MCF 10A (cell line): ENCODE measurements at regions not wholly inside any gene's neighbourhood (a gene's known extent, or its start where the extent isn't known, plus 50 kb on each side); places are given as distances from the start of the nearest gene placed in this dataset.

Experiments
- BruUV-seq: library from RNA; stranded (reverse); fragments of 400-500 nt; replicated peaks from 2 replicates; lab custom pipeline; 2021; lab: Mats Ljungman, UMichigan
- CTCF ChIA-PET: fragments of 300-600 bp; sonication (Branson Sonifier 250); formaldehyde crosslinking; extraction: SDS; loops from one replicate; lab custom pipeline; 2021; ENCODE audit warnings: antibody characterized with exemption, inconsistent platforms; lab: Yijun Ruan, JAX
- POLR2A ChIA-PET: fragments of 300-600, 350-650 bp; sonication (Branson Sonifier 250); formaldehyde crosslinking; extraction: SDS; loops from one replicate; lab custom pipeline; 2020; ENCODE audit warnings: antibody characterized with exemption, inconsistent platforms; lab: Yijun Ruan, JAX
- DNase-seq: peaks from one replicate; pipeline ENCODE4 v3.0.0-alpha.2; 2018; ENCODE audit not compliant: unreplicated experiment
- H3K27ac Mint-ChIP-seq: one replicate; pipeline ENCODE4 v1.8.0; 2022; ENCODE audit warnings: mild to moderate bottlenecking, low read depth, mixed read lengths; ENCODE audit not compliant: unreplicated experiment
- H3K27me3 Mint-ChIP-seq: one replicate; pipeline ENCODE4 v1.8.0; 2022; ENCODE audit warnings: mixed read lengths; ENCODE audit not compliant: insufficient read depth, unreplicated experiment
- H3K36me3 Mint-ChIP-seq: one replicate; pipeline ENCODE4 v1.8.0; 2022; ENCODE audit warnings: mild to moderate bottlenecking, moderate library complexity, mixed read lengths; ENCODE audit not compliant: insufficient read depth, unreplicated experiment
- H3K4me1 Mint-ChIP-seq: one replicate; pipeline ENCODE4 v1.8.0; 2022; ENCODE audit warnings: mixed read lengths; ENCODE audit not compliant: insufficient read depth, unreplicated experiment
- H3K4me3 Mint-ChIP-seq: one replicate; pipeline ENCODE4 v1.8.0; 2022; ENCODE audit warnings: mild to moderate bottlenecking, moderate library complexity, mixed read lengths; ENCODE audit not compliant: unreplicated experiment
- H3K9me3 Mint-ChIP-seq: one replicate; pipeline ENCODE4 v1.8.0; 2022; ENCODE audit warnings: mixed read lengths; ENCODE audit not compliant: unreplicated experiment
- intact Hi-C: fragments of 100-400 bp; cut with micrococcal nuclease; formaldehyde crosslinking; loops from 2 replicates; pipeline ENCODE4 v1.14.1; 2022
- TF ChIP-seq, protein P1 (sequence below): fragments of 200-600 bp; IDR thresholded peaks from one replicate; pipeline ENCODE4 v1.8.0; 2022; ENCODE audit warnings: antibody characterized with exemption, mild to moderate bottlenecking; ENCODE audit not compliant: unreplicated experiment

DNA sequence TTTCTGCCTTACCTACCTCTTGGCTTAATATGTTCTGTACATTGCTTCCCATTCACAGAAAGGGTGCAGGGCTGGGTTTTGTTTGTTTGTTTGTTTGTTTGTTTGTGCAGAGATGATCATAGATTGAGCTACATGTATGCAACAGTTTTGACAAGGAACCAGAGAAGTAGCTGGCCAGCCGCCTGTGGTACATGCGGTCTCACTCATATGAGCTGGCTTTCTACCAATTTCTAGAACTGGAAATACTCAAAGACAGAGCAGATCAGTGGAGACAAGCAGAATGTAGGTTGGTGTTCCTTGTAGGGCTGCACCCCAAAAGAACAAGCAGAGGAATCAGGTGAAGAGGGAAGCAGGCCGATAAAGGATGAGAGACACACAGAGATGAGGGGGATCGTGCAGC, 502.7 kb downstream of the SOX2 start:
- POLR2A ChIA-PET, result interaction anchor here (1.6 kb wide), 1 partner anchor 186 kb away, joined by 3 read pairs; no protein-coding TSS in a partner anchor
- CTCF ChIA-PET, result interaction anchor here (0.7 kb wide), 1 partner anchor 585 kb away, joined by 4 read pairs; no protein-coding TSS in a partner anchor
- H3K36me3 Mint-ChIP-seq, result no peaks in the 10 kb centered on the region
- H3K4me1 Mint-ChIP-seq, result peaks cover 14% of the 10 kb centered on the region
- BruUV-seq, result no TSS peak
- H3K27me3 Mint-ChIP-seq, result no peaks in the 10 kb centered on the region
- H3K27ac Mint-ChIP-seq, result no peak overlapping the region
- no peak overlapping the region for H3K4me3 Mint-ChIP-seq
- H3K9me3 Mint-ChIP-seq, result no peaks in the 10 kb centered on the region
- TF ChIP-seq, protein P1, sequence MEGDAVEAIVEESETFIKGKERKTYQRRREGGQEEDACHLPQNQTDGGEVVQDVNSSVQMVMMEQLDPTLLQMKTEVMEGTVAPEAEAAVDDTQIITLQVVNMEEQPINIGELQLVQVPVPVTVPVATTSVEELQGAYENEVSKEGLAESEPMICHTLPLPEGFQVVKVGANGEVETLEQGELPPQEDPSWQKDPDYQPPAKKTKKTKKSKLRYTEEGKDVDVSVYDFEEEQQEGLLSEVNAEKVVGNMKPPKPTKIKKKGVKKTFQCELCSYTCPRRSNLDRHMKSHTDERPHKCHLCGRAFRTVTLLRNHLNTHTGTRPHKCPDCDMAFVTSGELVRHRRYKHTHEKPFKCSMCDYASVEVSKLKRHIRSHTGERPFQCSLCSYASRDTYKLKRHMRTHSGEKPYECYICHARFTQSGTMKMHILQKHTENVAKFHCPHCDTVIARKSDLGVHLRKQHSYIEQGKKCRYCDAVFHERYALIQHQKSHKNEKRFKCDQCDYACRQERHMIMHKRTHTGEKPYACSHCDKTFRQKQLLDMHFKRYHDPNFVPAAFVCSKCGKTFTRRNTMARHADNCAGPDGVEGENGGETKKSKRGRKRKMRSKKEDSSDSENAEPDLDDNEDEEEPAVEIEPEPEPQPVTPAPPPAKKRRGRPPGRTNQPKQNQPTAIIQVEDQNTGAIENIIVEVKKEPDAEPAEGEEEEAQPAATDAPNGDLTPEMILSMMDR, result no peak
- intact Hi-C loops, result no loop called here
- DNase-seq, result peak; percentile 6

DNA sequence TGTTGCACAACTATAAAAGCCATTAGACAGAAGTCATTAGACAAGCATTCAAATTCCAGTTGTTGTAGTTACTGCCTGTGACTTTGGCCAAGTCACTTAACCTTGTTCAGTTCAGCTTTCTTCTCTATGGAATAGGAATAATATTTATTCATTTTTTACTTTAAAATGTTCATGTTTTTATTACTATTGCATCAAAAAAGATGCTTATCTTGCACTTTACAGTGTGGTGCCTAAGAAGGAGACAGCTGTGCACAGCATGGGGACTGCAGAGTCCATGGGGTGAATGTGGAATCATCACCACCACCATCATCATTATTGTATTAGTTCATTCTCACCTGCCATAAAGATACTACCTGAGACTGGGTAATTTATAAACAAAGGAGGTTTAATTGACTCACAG, 504.2 kb downstream of the SOX2 start:
- H3K9me3 Mint-ChIP-seq, result no peaks in the 10 kb centered on the region
- ChIA-PET POLR2A (interaction anchor here (0.5 kb wide), 1 partner anchor 509 kb away, joined by 3 read pairs; no protein-coding TSS in a partner anchor), CTCF (interaction anchor here (0.6 kb wide), 1 partner anchor 186 kb away, joined by 3 read pairs; no protein-coding TSS in a partner anchor)
- no peak overlapping the region for H3K27ac Mint-ChIP-seq
- intact Hi-C loops, result no loop called here
- no peak overlapping the region for H3K4me3 Mint-ChIP-seq
- no peak for DNase-seq
- peaks cover 14% of the 10 kb centered on the region for H3K4me1 Mint-ChIP-seq
- no peaks in the 10 kb centered on the region for H3K27me3 Mint-ChIP-seq
- no TSS peak for BruUV-seq
- TF ChIP-seq, protein P1, result no peak
- H3K36me3 Mint-ChIP-seq, result no peaks in the 10 kb centered on the region

DNA sequence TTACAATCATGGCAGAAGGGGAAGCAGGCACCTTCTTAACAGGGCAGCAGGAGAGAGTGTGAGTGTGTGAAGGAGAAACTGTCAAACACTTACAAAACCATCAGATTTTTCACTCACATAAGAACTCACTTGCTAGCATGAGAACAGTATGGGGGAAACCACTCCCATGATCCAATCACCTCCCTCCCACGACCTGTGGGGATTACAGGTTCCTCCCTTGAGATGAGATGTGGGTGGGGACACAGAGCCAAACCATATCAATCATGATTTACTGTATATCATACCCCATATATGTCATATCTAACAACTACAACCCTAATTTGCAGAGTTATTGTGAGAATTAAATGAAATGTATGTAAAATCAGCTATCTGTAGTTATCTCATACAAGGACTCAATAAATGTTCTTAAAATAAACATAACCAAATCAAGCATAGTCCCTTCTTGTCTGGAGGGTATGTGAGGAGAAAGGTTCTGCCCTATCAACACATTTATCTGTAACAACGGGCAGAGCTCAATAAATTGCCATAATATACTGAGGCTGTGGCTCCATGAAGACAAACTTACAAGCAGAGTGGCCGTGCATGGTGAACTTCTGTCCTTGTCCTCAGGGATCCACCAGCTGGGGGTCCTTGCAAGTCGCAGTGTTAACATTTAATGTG, 504.7 kb downstream of the SOX2 start:
- no TSS peak for BruUV-seq

DNA sequence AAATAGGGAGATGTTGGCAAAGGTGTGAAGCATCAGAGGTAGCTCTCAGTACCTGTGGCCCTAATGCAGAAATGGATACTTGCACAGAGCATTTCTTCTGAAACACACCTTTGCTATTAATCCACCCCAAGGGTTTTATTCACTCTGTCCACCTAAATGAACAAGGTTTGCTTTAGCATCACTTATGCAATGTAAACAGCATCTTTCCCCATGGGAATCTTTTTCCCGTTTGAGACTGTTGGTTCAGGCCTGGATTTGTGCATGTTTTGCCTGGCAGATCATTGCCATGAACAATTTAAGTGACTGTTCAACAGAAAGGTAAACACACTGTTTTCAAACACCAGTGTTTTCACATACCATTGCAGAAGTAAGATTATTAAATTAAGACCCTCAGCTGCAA, 508.3 kb downstream of the SOX2 start:
- ChIA-PET POLR2A (interaction anchor here (0.7 kb wide), 1 partner anchor 58 kb away, joined by 4 read pairs; no protein-coding TSS in a partner anchor), CTCF (no interaction called here)
- intact Hi-C loops, result no loop called here
- H3K9me3 Mint-ChIP-seq, result peaks cover 10% of the 10 kb centered on the region
- DNase-seq, result no peak
- H3K4me3 Mint-ChIP-seq, result no peak overlapping the region
- BruUV-seq, result no TSS peak
- H3K27ac Mint-ChIP-seq, result no peak overlapping the region
- TF ChIP-seq, protein P1, result no peak
- H3K27me3 Mint-ChIP-seq, result no peaks in the 10 kb centered on the region
- no peaks in the 10 kb centered on the region for H3K36me3 Mint-ChIP-seq
- no peaks in the 10 kb centered on the region for H3K4me1 Mint-ChIP-seq

More for the DNA sequence above, 504.7 kb downstream of the SOX2 start:
- Mint-ChIP-seq H3K4me1 (peaks cover 14% of the 10 kb centered on the region), H3K36me3 (no peaks in the 10 kb centered on the region), H3K27me3 (no peaks in the 10 kb centered on the region), H3K27ac (no peak overlapping the region), H3K9me3 (no peaks in the 10 kb centered on the region), H3K4me3 (no peak overlapping the region)
- TF ChIP-seq, protein P1, result no peak
- intact Hi-C loops, result no loop called here
- no peak for DNase-seq
- ChIA-PET CTCF (no interaction called here), POLR2A (interaction anchor here (0.5 kb wide), 1 partner anchor 509 kb away, joined by 3 read pairs; no protein-coding TSS in a partner anchor)
